ENCODE measurements at regions not wholly inside any gene's neighbourhood (a gene's known extent, or its start where the extent isn't known, plus 50 kb on each side); places are given as distances from the start of the nearest gene placed in this dataset.
"Not testable (repeated sequence)": the region's sequence is repeated elsewhere in the genome, so short reads cannot be mapped to it uniquely, and the experiment has no call there.

- WGBS, 2 donors, result 83 to 85% methylated on average over 6 of the region's 6 CpGs
Observed at GRCh38 chr7:138359870-138360559, 100.0 kb upstream of the TRIM24 start.

GRCh38 chr7:138363721-138364120 lies 96.3 kb upstream of the TRIM24 start:
- TF ChIP-seq CTCF (IDR thresholded peaks at IDR 0.05), result no peak
- 85 to 91% methylated on average over 2 of the region's 2 CpGs for WGBS, 2 donors
- DNase-seq (no peak), ATAC-seq (no peak), FAIRE-seq (no peak)
- H3K27me3 ChIP-seq, result no peaks in the 10 kb centered on the region
- H3K4me3 ChIP-seq, result no peak overlapping the region
- H3K36me3 ChIP-seq, result no peaks in the 10 kb centered on the region
- no peak overlapping the region for H3K27ac ChIP-seq
- intact Hi-C loops (cut with DNase I), result no loop called here
- no peaks in the 10 kb centered on the region for H3K4me1 ChIP-seq
- no peaks in the 10 kb centered on the region for H3K9me3 ChIP-seq

More at GRCh38 chr7:138359870-138360559, 100.0 kb upstream of the TRIM24 start:
- no peak for TF ChIP-seq CTCF (IDR thresholded peaks at IDR 0.05)
- H3K4me3 ChIP-seq, result no peak overlapping the region
- FAIRE-seq (no peak), ATAC-seq (no peak), DNase-seq (no peak)
- no peaks in the 10 kb centered on the region for H3K36me3 ChIP-seq
- no peaks in the 10 kb centered on the region for H3K27me3 ChIP-seq
- intact Hi-C loops (cut with DNase I), result no loop called here
- H3K9me3 ChIP-seq, result no peaks in the 10 kb centered on the region
- H3K27ac ChIP-seq, result no peak overlapping the region
- no peaks in the 10 kb centered on the region for H3K4me1 ChIP-seq

GRCh38 chr7:138366137-138366536 lies 93.9 kb upstream of the TRIM24 start:
- H3K4me3 ChIP-seq; ATAC-seq; H3K36me3 ChIP-seq; FAIRE-seq; H3K27ac ChIP-seq; intact Hi-C loops (cut with DNase I); H3K9me3 ChIP-seq; DNase-seq; H3K27me3 ChIP-seq; H3K4me1 ChIP-seq: not testable (repeated sequence)
- WGBS, 2 donors, result 92 to 97% methylated on average over 2 of the region's 2 CpGs

- ATAC-seq; H3K27ac ChIP-seq; H3K4me1 ChIP-seq; H3K27me3 ChIP-seq; H3K9me3 ChIP-seq; DNase-seq; FAIRE-seq; H3K36me3 ChIP-seq; intact Hi-C loops (cut with DNase I); H3K4me3 ChIP-seq: not testable (repeated sequence)
- 90 to 95% methylated on average over 4 of the region's 4 CpGs for WGBS, 2 donors
Observed at GRCh38 chr7:138366676-138367075, 93.4 kb upstream of the TRIM24 start.

- Histone ChIP-seq H3K4me1 (no peaks in the 10 kb centered on the region), H3K36me3 (no peaks in the 10 kb centered on the region), H3K27ac (no peak overlapping the region), H3K4me3 (no peak overlapping the region), H3K9me3 (no peaks in the 10 kb centered on the region), H3K27me3 (no peaks in the 10 kb centered on the region)
- DNase-seq (no peak), FAIRE-seq (no peak), ATAC-seq (no peak)
- intact Hi-C loops (cut with DNase I), result no loop called here
- no peak for TF ChIP-seq CTCF (IDR thresholded peaks at IDR 0.05)
- WGBS, 2 donors, result 82 to 86% methylated on average over 1 of the region's 1 CpG
Observed at GRCh38 chr7:138369797-138370196, 90.3 kb upstream of the TRIM24 start.

GRCh38 chr7:138370956-138371355 lies 89.1 kb upstream of the TRIM24 start:
- Histone ChIP-seq H3K27ac (no peak overlapping the region), H3K9me3 (no peaks in the 10 kb centered on the region), H3K4me1 (no peaks in the 10 kb centered on the region), H3K4me3 (no peak overlapping the region), H3K27me3 (no peaks in the 10 kb centered on the region), H3K36me3 (no peaks in the 10 kb centered on the region)
- no peak for FAIRE-seq
- DNase-seq, result no peak
- no peak for TF ChIP-seq CTCF (IDR thresholded peaks at IDR 0.05)
- intact Hi-C loops (cut with DNase I), result no loop called here
- no peak for ATAC-seq
- 93 to 98% methylated on average over 2 of the region's 2 CpGs for WGBS, 2 donors
